PC-3 (cell line): ENCODE measurements at regions not wholly inside any gene's neighbourhood (a gene's known extent, or its start where the extent isn't known, plus 50 kb on each side); places are given as distances from the start of the nearest gene placed in this dataset.

Source experiments
- ATAC-seq: fragments of 200-7000 bp; cut with Tn5 transposase; 2 replicates; pipeline ENCODE4 v1.9.1; 2020; ENCODE audit warnings: mild to moderate bottlenecking, moderate library complexity
- BruUV-seq: library from RNA; stranded (reverse); fragments of 400-500 nt; replicated peaks from 2 replicates; lab custom pipeline; 2021; lab: Mats Ljungman, UMichigan
- CTCF ChIA-PET: fragments of 300-600 bp; sonication (Branson Sonifier 250); formaldehyde crosslinking; loops from one replicate; lab custom pipeline; 2022; ENCODE audit warnings: antibody characterized with exemption; lab: Charles Lee
- POLR2A ChIA-PET: fragments of 300-600 bp; sonication (Branson Sonifier 250); formaldehyde crosslinking; loops from one replicate; lab custom pipeline; 2022; ENCODE audit warnings: antibody characterized with exemption; ENCODE audit not compliant: unreplicated experiment; lab: Charles Lee
- DNase-seq: peaks from one replicate; pipeline ENCODE4 v3.0.0-alpha.2; 2015
- H2AFZ ChIP-seq: fragments of 300-600 bp; sonication (generic); 2 replicates; pipeline ENCODE4 v1.6.0; 2016; ENCODE audit warnings: antibody characterized with exemption, low read length
- H3F3A ChIP-seq: fragments of 300-600 bp; sonication (generic); one replicate; pipeline ENCODE4 v1.6.0; 2017; ENCODE audit warnings: antibody characterized with exemption, low read length, control low read depth, mild to moderate bottlenecking; ENCODE audit not compliant: unreplicated experiment
- H3K27ac ChIP-seq: fragments of 300-600 bp; sonication (generic); 2 replicates; pipeline ENCODE4 v1.5.1; 2016; ENCODE audit warnings: mild to moderate bottlenecking, low read length
- H3K27me3 ChIP-seq: fragments of 300-600 bp; sonication (generic); 2 replicates; pipeline ENCODE4 v1.6.1; 2016; ENCODE audit warnings: low read length, mixed read lengths
- H3K36me3 ChIP-seq: fragments of 300-600 bp; sonication (generic); 2 replicates; pipeline ENCODE4 v1.6.1; 2016; ENCODE audit warnings: low read depth, mixed run types, low read length, mixed read lengths
- H3K4me1 ChIP-seq: fragments of 300-600 bp; sonication (generic); 2 replicates; pipeline ENCODE4 v1.5.1; 2016; ENCODE audit warnings: low read length; ENCODE audit not compliant: insufficient read depth
- H3K4me2 ChIP-seq: fragments of 300-600 bp; sonication (generic); 2 replicates; pipeline ENCODE4 v1.6.0; 2016; ENCODE audit warnings: low read length
- H3K4me3 ChIP-seq: fragments of 300-600 bp; sonication (generic); 2 replicates; pipeline ENCODE4 v1.5.1; 2016; ENCODE audit warnings: mild to moderate bottlenecking, low read length, mixed read lengths
- H3K79me2 ChIP-seq: fragments of 300-600 bp; sonication (generic); 2 replicates; pipeline ENCODE4 v1.6.1; 2017; ENCODE audit warnings: low read length, mixed read lengths
- H3K9ac ChIP-seq: fragments of 300-600 bp; sonication (generic); 2 replicates; pipeline ENCODE4 v1.6.0; 2016; ENCODE audit warnings: mild to moderate bottlenecking, low read length
- H3K9me2 ChIP-seq: fragments of 300-600 bp; sonication (generic); replicated peaks from 2 replicates; pipeline ENCODE4 v1.6.1; 2016; ENCODE audit warnings: mixed run types, low read length, mixed read lengths
- H3K9me3 ChIP-seq: fragments of 300-600 bp; sonication (generic); 2 replicates; pipeline ENCODE4 v1.6.1; 2016; ENCODE audit warnings: low read length, mixed read lengths
- H4K20me1 ChIP-seq: fragments of 300-600 bp; sonication (generic); 2 replicates; pipeline ENCODE4 v1.6.1; 2016; ENCODE audit warnings: low read length, mixed read lengths
- CTCF ChIP-seq: fragments of 300-600 bp; sonication (generic); conservative IDR thresholded peaks from 2 replicates; pipeline ENCODE4 v1.5.1; 2017; ENCODE audit warnings: antibody characterized with exemption, low read depth, mild to moderate bottlenecking, low read length
- EZH2 ChIP-seq: fragments of 300-600 bp; sonication (generic); IDR thresholded peaks from one replicate; pipeline ENCODE4 v1.6.1; 2017; ENCODE audit warnings: antibody characterized with exemption, mild to moderate bottlenecking, low read length; ENCODE audit not compliant: unreplicated experiment
- EZH2phosphoT487 ChIP-seq: fragments of 300-600 bp; sonication (generic); IDR thresholded peaks from 2 replicates; pipeline ENCODE4 v1.6.1; 2018; ENCODE audit warnings: mild to moderate bottlenecking, antibody characterized with exemption, low read length, borderline replicate concordance
- intact Hi-C: fragments of 100-400 bp; cut with micrococcal nuclease; formaldehyde crosslinking; loops from 2 replicates; pipeline ENCODE4 v1.9.0; 2023

GRCh38 chr9:79369676-79370075 lies 202.1 kb upstream of the TLE4 start:
- no peaks in the 10 kb centered on the region for H4K20me1 ChIP-seq
- no peak overlapping the region for H3K4me2 ChIP-seq
- no peaks in the 10 kb centered on the region for H3K27me3 ChIP-seq
- TF ChIP-seq EZH2 (no peak), EZH2phosphoT487 (no peak), CTCF (no peak)
- ChIA-PET POLR2A (no interaction called here), CTCF (no interaction called here)
- H3K9me2 ChIP-seq, result no peaks in the 10 kb centered on the region
- no peak for DNase-seq
- H3K4me1 ChIP-seq, result no peaks in the 10 kb centered on the region
- no peak overlapping the region for H3K9ac ChIP-seq
- intact Hi-C loops, result loop anchor here (10.0 kb wide), 1 partner anchor 195 kb away; no protein-coding TSS in a partner anchor
- no peak overlapping the region for H3K27ac ChIP-seq
- H3K79me2 ChIP-seq, result no peaks in the 10 kb centered on the region
- BruUV-seq, result no TSS peak
- ATAC-seq, result no peak
- H3F3A ChIP-seq, result no peaks in the 10 kb centered on the region
- H3K36me3 ChIP-seq, result no peaks in the 10 kb centered on the region
- H2AFZ ChIP-seq, result no peak overlapping the region
- no peak overlapping the region for H3K4me3 ChIP-seq
- no peaks in the 10 kb centered on the region for H3K9me3 ChIP-seq

GRCh38 chr9:79371301-79371700 lies 200.5 kb upstream of the TLE4 start:
- ChIA-PET POLR2A (no interaction called here), CTCF (no interaction called here)
- BruUV-seq, result no TSS peak
- no peak for DNase-seq
- H3K4me2 ChIP-seq, result no peak overlapping the region
- TF ChIP-seq EZH2, result no peak
- no peaks in the 10 kb centered on the region for H4K20me1 ChIP-seq
- no peak for ATAC-seq
- no peaks in the 10 kb centered on the region for H3K79me2 ChIP-seq
- H3K9me3 ChIP-seq, result no peaks in the 10 kb centered on the region
- no peak overlapping the region for H3K4me3 ChIP-seq
- H3K4me1 ChIP-seq, result no peaks in the 10 kb centered on the region
- no peak overlapping the region for H3K27ac ChIP-seq
- H3K27me3 ChIP-seq, result no peaks in the 10 kb centered on the region
- H3F3A ChIP-seq, result no peaks in the 10 kb centered on the region
- H3K9me2 ChIP-seq, result no peaks in the 10 kb centered on the region
- no peaks in the 10 kb centered on the region for H3K36me3 ChIP-seq
- intact Hi-C loops, result no loop called here
- H2AFZ ChIP-seq, result no peak overlapping the region
- H3K9ac ChIP-seq, result no peak overlapping the region

GRCh38 chr9:79371948-79372555 lies 199.7 kb upstream of the TLE4 start:
- BruUV-seq, result no TSS peak
- no peak for ATAC-seq
- TF ChIP-seq CTCF (no peak), EZH2 (no peak), EZH2phosphoT487 (no peak)

More at GRCh38 chr9:79371948-79372555, 199.7 kb upstream of the TLE4 start:
- Histone ChIP-seq H3K27ac (no peak overlapping the region), H3K9me3 (no peaks in the 10 kb centered on the region), H3K27me3 (no peaks in the 10 kb centered on the region), H4K20me1 (no peaks in the 10 kb centered on the region), H2AFZ (no peak overlapping the region), H3K4me2 (no peak overlapping the region), H3F3A (no peaks in the 10 kb centered on the region), H3K4me3 (no peak overlapping the region), H3K4me1 (no peaks in the 10 kb centered on the region), H3K9ac (no peak overlapping the region), H3K36me3 (no peaks in the 10 kb centered on the region), H3K79me2 (no peaks in the 10 kb centered on the region), H3K9me2 (no peaks in the 10 kb centered on the region)
- no peak for DNase-seq
- ChIA-PET CTCF (no interaction called here), POLR2A (no interaction called here)
- intact Hi-C loops, result no loop called here
